Activated CD4-positive, CD25-positive, alpha-beta regulatory T cell treated with anti-CD3 and anti-CD28 coated beads, Interleukin-2, amount 50 U/mL, for 72 hours (primary cell): ENCODE measurements at regions not wholly inside any gene's neighbourhood (a gene's known extent, or its start where the extent isn't known, plus 50 kb on each side); places are given as distances from the start of the nearest gene placed in this dataset.

ENCODE experiments used
- DNase-seq: peaks from one replicate; pipeline ENCODE4 v3.0.0; 2021

- no peak for DNase-seq
Observed at GRCh38 chr14:54213536-54213935, 183.3 kb upstream of the CDKN3 start.

GRCh38 chr14:54216827-54217226 is 180.0 kb upstream of the CDKN3 start:
- no peak for DNase-seq

GRCh38 chr14:54219261-54220070 is 177.3 kb upstream of the CDKN3 start:
- no peak for DNase-seq

GRCh38 chr14:54220071-54220703 is 176.6 kb upstream of the CDKN3 start:
- DNase-seq = no peak

GRCh38 chr14:54220704-54221431 is 175.9 kb upstream of the CDKN3 start:
- DNase-seq = no peak

GRCh38 chr14:54221432-54221803 is 175.4 kb upstream of the CDKN3 start:
- DNase-seq = no peak

GRCh38 chr14:54221971-54222370 is 174.8 kb upstream of the CDKN3 start:
- DNase-seq = no peak

GRCh38 chr14:54223831-54224402 is 172.9 kb upstream of the CDKN3 start:
- no peak for DNase-seq

GRCh38 chr14:54225457-54226060 is 171.2 kb upstream of the CDKN3 start:
- DNase-seq = no peak

- no peak for DNase-seq
Observed at GRCh38 chr14:54226103-54226502, 170.7 kb upstream of the CDKN3 start.

- DNase-seq = no peak
Observed at GRCh38 chr14:54226558-54226957, 170.2 kb upstream of the CDKN3 start.

GRCh38 chr14:54229136-54229535 is 167.7 kb upstream of the CDKN3 start:
- DNase-seq = no peak

GRCh38 chr14:54230645-54231044 is 166.2 kb upstream of the CDKN3 start:
- no peak for DNase-seq

GRCh38 chr14:54232735-54233134 is 164.1 kb upstream of the CDKN3 start:
- DNase-seq = no peak

- DNase-seq = no peak
Observed at GRCh38 chr14:54241517-54241916, 155.3 kb upstream of the CDKN3 start.

- no peak for DNase-seq
Observed at GRCh38 chr14:54251356-54251755, 145.5 kb upstream of the CDKN3 start.

- no peak for DNase-seq
Observed at GRCh38 chr14:54252072-54252730, 144.6 kb upstream of the CDKN3 start.

- no peak for DNase-seq
Observed at GRCh38 chr14:54253195-54253947, 143.4 kb upstream of the CDKN3 start.

- no peak for DNase-seq
Observed at GRCh38 chr14:54256156-54256555, 140.7 kb upstream of the CDKN3 start.

- no peak for DNase-seq
Observed at GRCh38 chr14:54257424-54257823, 139.4 kb upstream of the CDKN3 start.

GRCh38 chr14:54258382-54258781 is 138.4 kb upstream of the CDKN3 start:
- DNase-seq = no peak

GRCh38 chr14:54259821-54260220 is 137.0 kb upstream of the CDKN3 start:
- no peak for DNase-seq
